WTC11 (cell line): ENCODE measurements at regions not wholly inside any gene's neighbourhood (a gene's known extent, or its start where the extent isn't known, plus 50 kb on each side); places are given as distances from the start of the nearest gene placed in this dataset.
"Not testable (repeated sequence)": the region's sequence is repeated elsewhere in the genome, so short reads cannot be mapped to it uniquely, and the experiment has no call there.

Experiments
- ATAC-seq: fragments of 200-7000 bp; cut with Tn5 transposase; 2 replicates; pipeline ENCODE4 v1.10.0; 2021; ENCODE audit warnings: mild to moderate bottlenecking, moderate library complexity
- CTCF ChIA-PET: fragments of 300-600 bp; sonication (Branson Sonifier 250); formaldehyde crosslinking; loops from one replicate; lab custom pipeline; 2021; ENCODE audit warnings: antibody characterized with exemption; lab: Charles Lee
- POLR2A ChIA-PET: fragments of 350-600 bp; sonication (Branson Sonifier 250); formaldehyde crosslinking; loops from one replicate; lab custom pipeline; 2021; ENCODE audit warnings: antibody characterized with exemption; lab: Charles Lee
- DNase-seq: peaks from one replicate; pipeline ENCODE4 v3.0.0; 2021; ENCODE audit warnings: low spot score
- H3K27ac Mint-ChIP-seq: 2 replicates; pipeline ENCODE4 v1.8.0; 2021; ENCODE audit warnings: mixed read lengths
- H3K27me3 Mint-ChIP-seq: 2 replicates; pipeline ENCODE4 v1.8.0; 2021; ENCODE audit warnings: low read depth, mild to moderate bottlenecking, moderate library complexity, mixed read lengths
- H3K36me3 Mint-ChIP-seq: 2 replicates; pipeline ENCODE4 v1.8.0; 2021; ENCODE audit warnings: mixed read lengths
- H3K4me1 Mint-ChIP-seq: 2 replicates; pipeline ENCODE4 v1.8.0; 2022; ENCODE audit warnings: mixed read lengths
- H3K4me3 Mint-ChIP-seq: 2 replicates; pipeline ENCODE4 v1.8.0; 2021; ENCODE audit warnings: mild to moderate bottlenecking, moderate library complexity, mixed read lengths
- H3K9me3 Mint-ChIP-seq: 2 replicates; pipeline ENCODE4 v1.8.0; 2021; ENCODE audit warnings: mixed read lengths
- EMX1 ChIP-seq: fragments of 250-450 bp; sonication (Bioruptor Pico); IDR thresholded peaks from 2 replicates; pipeline ENCODE4 v1.8.0; 2021; ENCODE audit warnings: mild to moderate bottlenecking
- ETV6 ChIP-seq: sonication (generic); formaldehyde crosslinking; IDR thresholded peaks from 2 replicates; pipeline ENCODE4 v1.8.1; 2022; ENCODE audit warnings: mild to moderate bottlenecking, missing genetic modification reagents
- GRHL2 ChIP-seq: fragments of 250-450 bp; sonication (Bioruptor Pico); IDR thresholded peaks from 2 replicates; pipeline ENCODE4 v1.8.0; 2022; ENCODE audit warnings: mild to moderate bottlenecking, moderate library complexity; ENCODE audit not compliant: insufficient replicate concordance, severe bottlenecking
- HMGA2 ChIP-seq: fragments of 250-450 bp; sonication (Bioruptor Pico); IDR thresholded peaks from 2 replicates; pipeline ENCODE4 v1.4.0; 2021; ENCODE audit warnings: mild to moderate bottlenecking, moderate library complexity
- IRF2 ChIP-seq: sonication (generic); formaldehyde crosslinking; IDR thresholded peaks from 2 replicates; pipeline ENCODE4 v1.8.0; 2022; ENCODE audit warnings: low read depth, missing genetic modification reagents, borderline replicate concordance
- NFE2L1 ChIP-seq: sonication (generic); formaldehyde crosslinking; IDR thresholded peaks from 2 replicates; pipeline ENCODE4 v1.8.1; 2023; ENCODE audit warnings: missing genetic modification reagents
- NR1H2 ChIP-seq: sonication (generic); formaldehyde crosslinking; IDR thresholded peaks from 2 replicates; pipeline ENCODE4 v1.9.0; 2021; ENCODE audit warnings: mild to moderate bottlenecking, moderate library complexity, missing genetic modification reagents
- SMAD4 ChIP-seq: sonication (generic); formaldehyde crosslinking; IDR thresholded peaks from 2 replicates; pipeline ENCODE4 v1.8.0; 2022; ENCODE audit warnings: mild to moderate bottlenecking, missing genetic modification reagents
- TP53 ChIP-seq: sonication (generic); formaldehyde crosslinking; IDR thresholded peaks from 2 replicates; pipeline ENCODE4 v1.8.1; 2023; ENCODE audit warnings: mild to moderate bottlenecking, missing genetic modification reagents
- ZNF219 ChIP-seq: sonication (generic); formaldehyde crosslinking; IDR thresholded peaks from 2 replicates; pipeline ENCODE4 v1.8.0; 2023; ENCODE audit warnings: missing genetic modification reagents, mild to moderate bottlenecking, borderline replicate concordance
- ZNF317 ChIP-seq: sonication (generic); formaldehyde crosslinking; IDR thresholded peaks from 2 replicates; pipeline ENCODE4 v1.8.1; 2023; ENCODE audit warnings: low read depth, mild to moderate bottlenecking, moderate library complexity, missing genetic modification reagents, borderline replicate concordance
- TF ChIP-seq, protein P1 (sequence below): sonication (generic); formaldehyde crosslinking; IDR thresholded peaks from 2 replicates; pipeline ENCODE4 v1.8.1; 2023; ENCODE audit warnings: mild to moderate bottlenecking, missing genetic modification reagents
- TF ChIP-seq, protein P2 (sequence below): sonication (generic); formaldehyde crosslinking; IDR thresholded peaks from 2 replicates; pipeline ENCODE4 v1.8.1; 2023; ENCODE audit warnings: mild to moderate bottlenecking, missing genetic modification reagents, moderate library complexity
- TF ChIP-seq, protein P3 (sequence below): fragments of 250-450 bp; sonication (Bioruptor Pico); IDR thresholded peaks from 2 replicates; pipeline ENCODE4 v1.9.0; 2021; ENCODE audit warnings: mild to moderate bottlenecking
- TF ChIP-seq, protein P4 (sequence below): sonication (generic); formaldehyde crosslinking; conservative IDR thresholded peaks from 2 replicates; pipeline ENCODE4 v1.8.1; 2022; ENCODE audit warnings: mild to moderate bottlenecking, missing genetic modification reagents
- TF ChIP-seq, protein P5 (sequence below): fragments of 250-450 bp; sonication (Bioruptor Pico); IDR thresholded peaks from 2 replicates; pipeline ENCODE4 v1.9.0; 2021; ENCODE audit warnings: moderate library complexity, mild to moderate bottlenecking, inconsistent platforms, borderline replicate concordance
- TF ChIP-seq, protein P6 (sequence below): sonication (generic); formaldehyde crosslinking; IDR thresholded peaks from 2 replicates; pipeline ENCODE4 v1.8.1; 2023; ENCODE audit warnings: mild to moderate bottlenecking, missing genetic modification reagents, borderline replicate concordance
- TF ChIP-seq, protein P7 (sequence below): fragments of 250-450 bp; sonication (Bioruptor Pico); IDR thresholded peaks from 2 replicates; pipeline ENCODE4 v2.1.2; 2022; ENCODE audit warnings: mild to moderate bottlenecking, moderate library complexity

DNA sequence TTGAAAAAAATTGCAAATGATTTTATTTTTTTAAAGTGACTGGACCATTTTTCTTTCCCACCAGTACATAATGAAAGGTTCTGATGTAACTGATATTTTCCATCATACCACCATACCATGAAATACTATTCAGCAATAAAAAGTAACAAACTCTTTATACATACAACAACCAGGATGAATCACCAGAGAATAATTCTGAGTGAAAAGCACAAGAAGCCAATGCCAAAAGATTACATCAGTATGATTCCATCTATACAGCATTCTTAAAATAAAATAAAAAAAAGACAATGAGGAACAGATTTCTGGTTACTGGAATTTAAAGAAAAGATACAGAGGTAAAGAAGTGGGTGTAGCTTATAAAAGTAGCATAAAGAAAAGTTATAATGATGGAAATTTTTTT is 423.7 kb upstream of the ST8SIA4 start:
- no peaks in the 10 kb centered on the region for H3K27me3 Mint-ChIP-seq
- ChIA-PET POLR2A (no interaction called here), CTCF (no interaction called here)
- peaks cover 14% of the 10 kb centered on the region for H3K4me1 Mint-ChIP-seq
- H3K4me3 Mint-ChIP-seq = no peak overlapping the region
- DNase-seq (no peak), ATAC-seq (no peak)
- no peak overlapping the region for H3K27ac Mint-ChIP-seq
- H3K9me3 Mint-ChIP-seq = peaks cover 19% of the 10 kb centered on the region
- no peaks in the 10 kb centered on the region; the same call in 1 of the 2 replicates for H3K36me3 Mint-ChIP-seq
- TF ChIP-seq, protein P1, sequence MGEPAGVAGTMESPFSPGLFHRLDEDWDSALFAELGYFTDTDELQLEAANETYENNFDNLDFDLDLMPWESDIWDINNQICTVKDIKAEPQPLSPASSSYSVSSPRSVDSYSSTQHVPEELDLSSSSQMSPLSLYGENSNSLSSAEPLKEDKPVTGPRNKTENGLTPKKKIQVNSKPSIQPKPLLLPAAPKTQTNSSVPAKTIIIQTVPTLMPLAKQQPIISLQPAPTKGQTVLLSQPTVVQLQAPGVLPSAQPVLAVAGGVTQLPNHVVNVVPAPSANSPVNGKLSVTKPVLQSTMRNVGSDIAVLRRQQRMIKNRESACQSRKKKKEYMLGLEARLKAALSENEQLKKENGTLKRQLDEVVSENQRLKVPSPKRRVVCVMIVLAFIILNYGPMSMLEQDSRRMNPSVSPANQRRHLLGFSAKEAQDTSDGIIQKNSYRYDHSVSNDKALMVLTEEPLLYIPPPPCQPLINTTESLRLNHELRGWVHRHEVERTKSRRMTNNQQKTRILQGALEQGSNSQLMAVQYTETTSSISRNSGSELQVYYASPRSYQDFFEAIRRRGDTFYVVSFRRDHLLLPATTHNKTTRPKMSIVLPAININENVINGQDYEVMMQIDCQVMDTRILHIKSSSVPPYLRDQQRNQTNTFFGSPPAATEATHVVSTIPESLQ (CRISPR knock-in tag) = no peak
- TF ChIP-seq NR1H2 (CRISPR knock-in tag) (no peak), EMX1 (CRISPR knock-in tag) (no peak), GRHL2 (CRISPR knock-in tag) (no peak), ETV6 (CRISPR knock-in tag) (no peak)
- TF ChIP-seq, protein P2, sequence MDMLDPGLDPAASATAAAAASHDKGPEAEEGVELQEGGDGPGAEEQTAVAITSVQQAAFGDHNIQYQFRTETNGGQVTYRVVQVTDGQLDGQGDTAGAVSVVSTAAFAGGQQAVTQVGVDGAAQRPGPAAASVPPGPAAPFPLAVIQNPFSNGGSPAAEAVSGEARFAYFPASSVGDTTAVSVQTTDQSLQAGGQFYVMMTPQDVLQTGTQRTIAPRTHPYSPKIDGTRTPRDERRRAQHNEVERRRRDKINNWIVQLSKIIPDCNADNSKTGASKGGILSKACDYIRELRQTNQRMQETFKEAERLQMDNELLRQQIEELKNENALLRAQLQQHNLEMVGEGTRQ = no peak
- TF ChIP-seq, protein P3, sequence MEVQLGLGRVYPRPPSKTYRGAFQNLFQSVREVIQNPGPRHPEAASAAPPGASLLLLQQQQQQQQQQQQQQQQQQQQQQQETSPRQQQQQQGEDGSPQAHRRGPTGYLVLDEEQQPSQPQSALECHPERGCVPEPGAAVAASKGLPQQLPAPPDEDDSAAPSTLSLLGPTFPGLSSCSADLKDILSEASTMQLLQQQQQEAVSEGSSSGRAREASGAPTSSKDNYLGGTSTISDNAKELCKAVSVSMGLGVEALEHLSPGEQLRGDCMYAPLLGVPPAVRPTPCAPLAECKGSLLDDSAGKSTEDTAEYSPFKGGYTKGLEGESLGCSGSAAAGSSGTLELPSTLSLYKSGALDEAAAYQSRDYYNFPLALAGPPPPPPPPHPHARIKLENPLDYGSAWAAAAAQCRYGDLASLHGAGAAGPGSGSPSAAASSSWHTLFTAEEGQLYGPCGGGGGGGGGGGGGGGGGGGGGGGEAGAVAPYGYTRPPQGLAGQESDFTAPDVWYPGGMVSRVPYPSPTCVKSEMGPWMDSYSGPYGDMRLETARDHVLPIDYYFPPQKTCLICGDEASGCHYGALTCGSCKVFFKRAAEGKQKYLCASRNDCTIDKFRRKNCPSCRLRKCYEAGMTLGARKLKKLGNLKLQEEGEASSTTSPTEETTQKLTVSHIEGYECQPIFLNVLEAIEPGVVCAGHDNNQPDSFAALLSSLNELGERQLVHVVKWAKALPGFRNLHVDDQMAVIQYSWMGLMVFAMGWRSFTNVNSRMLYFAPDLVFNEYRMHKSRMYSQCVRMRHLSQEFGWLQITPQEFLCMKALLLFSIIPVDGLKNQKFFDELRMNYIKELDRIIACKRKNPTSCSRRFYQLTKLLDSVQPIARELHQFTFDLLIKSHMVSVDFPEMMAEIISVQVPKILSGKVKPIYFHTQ (CRISPR knock-in tag) = no peak

DNA sequence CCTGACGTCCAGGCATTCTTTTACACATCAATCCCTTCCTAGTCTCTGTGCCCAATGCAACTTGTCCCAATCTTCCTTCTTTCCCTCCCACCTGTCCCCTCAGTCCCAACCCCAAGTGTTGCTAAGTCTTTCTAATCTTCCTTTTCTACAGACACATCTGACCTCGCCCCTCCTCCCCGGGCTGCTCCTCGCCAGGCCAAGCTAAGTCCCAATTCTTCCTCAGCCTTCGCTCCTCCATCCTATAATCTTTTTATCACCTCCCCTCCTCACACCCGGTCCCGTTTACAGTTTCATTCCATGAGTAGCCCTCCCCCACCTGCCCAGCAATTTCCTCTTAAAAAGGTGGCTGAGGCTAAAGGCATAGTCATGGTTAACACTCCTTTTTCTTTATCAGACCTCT is 413.3 kb upstream of the ST8SIA4 start:
- H3K9me3 Mint-ChIP-seq, H3K36me3 Mint-ChIP-seq, POLR2A ChIA-PET, CTCF ChIA-PET, H3K27me3 Mint-ChIP-seq, H3K4me3 Mint-ChIP-seq, DNase-seq, H3K27ac Mint-ChIP-seq, ATAC-seq: not testable (repeated sequence)
- H3K4me1 Mint-ChIP-seq = peaks cover 22% of the 10 kb centered on the region

DNA sequence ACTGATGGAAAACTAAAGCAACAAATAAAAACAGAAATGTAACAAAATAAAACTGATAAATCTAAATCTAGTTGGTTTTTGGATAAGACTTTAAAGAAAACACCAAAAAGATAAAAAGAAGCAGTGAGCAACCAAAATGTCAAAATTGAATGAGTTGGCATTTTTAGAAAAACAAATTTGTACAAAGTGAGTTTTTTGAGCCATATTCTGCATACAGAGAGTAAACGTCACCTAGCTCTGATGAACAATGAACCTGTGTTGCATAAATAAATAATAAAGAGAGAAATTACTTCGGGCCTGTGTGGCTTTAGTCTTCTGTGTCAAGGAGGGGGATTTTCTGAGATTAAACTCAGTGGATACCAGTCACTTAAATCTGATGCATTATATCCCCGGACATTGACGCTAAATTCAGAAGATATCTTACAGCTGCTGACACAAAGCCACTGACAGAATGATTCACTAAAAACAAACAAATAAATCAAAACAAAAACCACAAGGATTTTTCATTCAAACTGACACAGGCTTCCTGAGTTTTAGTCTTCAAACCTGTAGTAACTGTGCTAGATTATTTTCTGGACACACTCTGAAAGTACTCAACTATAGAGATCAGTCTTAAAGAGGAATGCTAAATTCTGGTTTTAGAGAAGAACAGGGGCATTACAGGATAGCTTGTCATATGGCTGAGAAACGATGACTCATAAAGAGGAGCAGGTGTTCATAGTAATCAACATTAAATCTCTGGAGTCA is 403.5 kb upstream of the ST8SIA4 start:
- DNase-seq (no peak), ATAC-seq (no peak)
- peaks cover 6% of the 10 kb centered on the region for H3K4me1 Mint-ChIP-seq
- CTCF ChIA-PET = no interaction called here
- peaks cover 3% of the 10 kb centered on the region; the same call in 1 of the 2 replicates for H3K9me3 Mint-ChIP-seq
- H3K27me3 Mint-ChIP-seq = no peaks in the 10 kb centered on the region
- POLR2A ChIA-PET = no interaction called here
- no peak overlapping the region for H3K27ac Mint-ChIP-seq
- H3K36me3 Mint-ChIP-seq = no peaks in the 10 kb centered on the region
- no peak overlapping the region for H3K4me3 Mint-ChIP-seq
- TF ChIP-seq, protein P4, sequence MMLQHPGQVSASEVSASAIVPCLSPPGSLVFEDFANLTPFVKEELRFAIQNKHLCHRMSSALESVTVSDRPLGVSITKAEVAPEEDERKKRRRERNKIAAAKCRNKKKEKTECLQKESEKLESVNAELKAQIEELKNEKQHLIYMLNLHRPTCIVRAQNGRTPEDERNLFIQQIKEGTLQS (CRISPR knock-in tag) = no peak
- TF ChIP-seq GRHL2 (CRISPR knock-in tag) = no peak
- TF ChIP-seq ZNF317 = no peak
- TF ChIP-seq, protein P5, sequence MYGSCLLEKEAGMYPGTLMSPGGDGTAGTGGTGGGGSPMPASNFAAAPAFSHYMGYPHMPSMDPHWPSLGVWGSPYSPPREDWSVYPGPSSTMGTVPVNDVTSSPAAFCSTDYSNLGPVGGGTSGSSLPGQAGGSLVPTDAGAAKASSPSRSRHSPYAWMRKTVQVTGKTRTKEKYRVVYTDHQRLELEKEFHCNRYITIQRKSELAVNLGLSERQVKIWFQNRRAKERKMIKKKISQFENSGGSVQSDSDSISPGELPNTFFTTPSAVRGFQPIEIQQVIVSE (CRISPR knock-in tag) = no peak
- TF ChIP-seq, protein P6, sequence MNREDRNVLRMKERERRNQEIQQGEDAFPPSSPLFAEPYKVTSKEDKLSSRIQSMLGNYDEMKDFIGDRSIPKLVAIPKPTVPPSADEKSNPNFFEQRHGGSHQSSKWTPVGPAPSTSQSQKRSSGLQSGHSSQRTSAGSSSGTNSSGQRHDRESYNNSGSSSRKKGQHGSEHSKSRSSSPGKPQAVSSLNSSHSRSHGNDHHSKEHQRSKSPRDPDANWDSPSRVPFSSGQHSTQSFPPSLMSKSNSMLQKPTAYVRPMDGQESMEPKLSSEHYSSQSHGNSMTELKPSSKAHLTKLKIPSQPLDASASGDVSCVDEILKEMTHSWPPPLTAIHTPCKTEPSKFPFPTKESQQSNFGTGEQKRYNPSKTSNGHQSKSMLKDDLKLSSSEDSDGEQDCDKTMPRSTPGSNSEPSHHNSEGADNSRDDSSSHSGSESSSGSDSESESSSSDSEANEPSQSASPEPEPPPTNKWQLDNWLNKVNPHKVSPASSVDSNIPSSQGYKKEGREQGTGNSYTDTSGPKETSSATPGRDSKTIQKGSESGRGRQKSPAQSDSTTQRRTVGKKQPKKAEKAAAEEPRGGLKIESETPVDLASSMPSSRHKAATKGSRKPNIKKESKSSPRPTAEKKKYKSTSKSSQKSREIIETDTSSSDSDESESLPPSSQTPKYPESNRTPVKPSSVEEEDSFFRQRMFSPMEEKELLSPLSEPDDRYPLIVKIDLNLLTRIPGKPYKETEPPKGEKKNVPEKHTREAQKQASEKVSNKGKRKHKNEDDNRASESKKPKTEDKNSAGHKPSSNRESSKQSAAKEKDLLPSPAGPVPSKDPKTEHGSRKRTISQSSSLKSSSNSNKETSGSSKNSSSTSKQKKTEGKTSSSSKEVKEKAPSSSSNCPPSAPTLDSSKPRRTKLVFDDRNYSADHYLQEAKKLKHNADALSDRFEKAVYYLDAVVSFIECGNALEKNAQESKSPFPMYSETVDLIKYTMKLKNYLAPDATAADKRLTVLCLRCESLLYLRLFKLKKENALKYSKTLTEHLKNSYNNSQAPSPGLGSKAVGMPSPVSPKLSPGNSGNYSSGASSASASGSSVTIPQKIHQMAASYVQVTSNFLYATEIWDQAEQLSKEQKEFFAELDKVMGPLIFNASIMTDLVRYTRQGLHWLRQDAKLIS (CRISPR knock-in tag) = no peak
- TF ChIP-seq SMAD4 = no peak
- no peak for TF ChIP-seq IRF2 (CRISPR knock-in tag)
- TF ChIP-seq TP53 (CRISPR knock-in tag) = no peak
- no peak for TF ChIP-seq ZNF219
- no peak for TF ChIP-seq HMGA2
- TF ChIP-seq NFE2L1 = no peak
- TF ChIP-seq, protein P7, sequence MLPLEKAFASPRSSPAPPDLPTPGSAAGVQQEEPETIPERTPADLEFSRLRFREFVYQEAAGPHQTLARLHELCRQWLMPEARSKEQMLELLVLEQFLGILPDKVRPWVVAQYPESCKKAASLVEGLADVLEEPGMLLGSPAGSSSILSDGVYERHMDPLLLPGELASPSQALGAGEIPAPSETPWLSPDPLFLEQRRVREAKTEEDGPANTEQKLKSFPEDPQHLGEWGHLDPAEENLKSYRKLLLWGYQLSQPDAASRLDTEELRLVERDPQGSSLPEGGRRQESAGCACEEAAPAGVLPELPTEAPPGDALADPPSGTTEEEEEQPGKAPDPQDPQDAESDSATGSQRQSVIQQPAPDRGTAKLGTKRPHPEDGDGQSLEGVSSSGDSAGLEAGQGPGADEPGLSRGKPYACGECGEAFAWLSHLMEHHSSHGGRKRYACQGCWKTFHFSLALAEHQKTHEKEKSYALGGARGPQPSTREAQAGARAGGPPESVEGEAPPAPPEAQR = no peak
